HG02642 (cell line): ENCODE measurements at regions not wholly inside any gene's neighbourhood (a gene's known extent, or its start where the extent isn't known, plus 50 kb on each side); places are given as distances from the start of the nearest gene placed in this dataset.

ENCODE experiments used
- ATAC-seq: cut with Tn5 transposase; IDR thresholded peaks from one replicate; pipeline ENCODE4 v1.9.1; 2021; ENCODE audit warnings: mild to moderate bottlenecking; ENCODE audit not compliant: unreplicated experiment, poor library complexity

DNA sequence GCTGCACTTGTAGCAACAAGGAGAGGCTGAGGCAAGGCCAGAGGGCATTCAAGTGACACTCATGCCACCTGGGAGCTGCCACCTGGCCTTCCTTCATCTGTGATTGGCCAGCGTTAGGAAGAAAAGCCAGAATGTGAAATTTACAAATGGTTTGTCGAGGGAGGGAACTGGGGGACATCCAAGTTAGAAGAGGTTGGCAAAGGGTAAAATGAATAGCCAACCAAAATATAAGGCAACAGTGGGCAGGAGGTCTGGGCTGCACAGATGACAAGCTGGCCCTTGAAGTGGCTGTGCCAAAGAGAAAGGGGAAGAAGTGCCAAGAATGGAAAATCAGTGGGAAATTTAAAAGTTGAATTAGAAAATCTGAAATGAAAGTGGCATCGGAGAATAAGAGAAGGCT, 221.4 kb downstream of the C11orf91 start:
- no peak for ATAC-seq

DNA sequence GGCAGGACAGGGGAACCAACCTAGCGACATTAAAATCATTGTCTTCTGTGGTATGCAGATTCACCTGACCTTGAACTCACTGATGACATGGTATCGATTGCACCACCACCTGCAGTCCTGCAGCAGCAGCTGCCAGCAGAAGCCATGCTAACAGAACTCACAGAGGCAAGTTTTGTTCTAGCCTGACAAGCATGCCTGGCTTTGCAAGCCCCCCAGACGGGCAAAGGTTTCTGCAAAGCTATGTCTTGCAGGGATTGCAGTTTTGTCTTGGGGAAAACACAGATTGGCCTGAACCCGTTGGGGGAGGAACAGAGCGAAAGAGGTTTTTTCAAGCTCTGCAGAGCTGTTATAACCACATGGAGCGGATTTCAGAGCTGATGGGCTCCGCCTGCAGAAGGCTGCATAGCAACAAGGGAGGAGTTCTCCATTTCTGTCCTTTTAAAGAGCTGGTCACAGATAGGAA, 221.0 kb downstream of the HIPK3 start:
- no peak for ATAC-seq

DNA sequence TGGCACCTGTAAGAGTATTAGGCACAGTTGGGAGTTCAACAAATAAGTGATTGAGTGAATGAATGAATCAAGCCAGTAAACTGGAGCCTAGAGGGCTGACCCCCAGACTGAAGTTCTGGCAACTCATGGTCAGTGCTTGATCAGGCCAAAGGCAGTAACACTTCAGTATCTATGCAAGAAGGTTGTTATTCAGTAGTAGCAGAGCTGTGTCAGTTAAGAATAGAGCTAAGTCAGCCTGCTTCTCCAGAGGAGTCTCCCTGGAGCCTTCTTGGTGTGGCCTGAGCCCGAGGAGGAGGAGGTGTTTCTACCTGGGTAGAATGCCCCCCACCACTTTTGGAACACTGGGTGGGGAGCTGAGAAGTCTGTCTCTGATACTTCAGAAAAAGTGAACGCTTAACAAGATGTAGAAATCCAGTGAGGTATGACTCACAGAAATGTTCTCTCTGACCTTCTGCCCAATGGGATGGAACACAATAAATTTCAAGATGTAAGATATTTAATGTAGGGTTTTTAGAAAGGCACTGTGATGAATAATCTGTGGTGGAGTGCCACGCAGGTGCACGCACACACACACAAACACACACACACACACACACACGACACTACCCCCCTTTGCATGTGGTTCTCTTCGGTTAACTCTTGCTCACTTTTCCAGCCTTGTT, 219.9 kb downstream of the HIPK3 start:
- no peak for ATAC-seq

DNA sequence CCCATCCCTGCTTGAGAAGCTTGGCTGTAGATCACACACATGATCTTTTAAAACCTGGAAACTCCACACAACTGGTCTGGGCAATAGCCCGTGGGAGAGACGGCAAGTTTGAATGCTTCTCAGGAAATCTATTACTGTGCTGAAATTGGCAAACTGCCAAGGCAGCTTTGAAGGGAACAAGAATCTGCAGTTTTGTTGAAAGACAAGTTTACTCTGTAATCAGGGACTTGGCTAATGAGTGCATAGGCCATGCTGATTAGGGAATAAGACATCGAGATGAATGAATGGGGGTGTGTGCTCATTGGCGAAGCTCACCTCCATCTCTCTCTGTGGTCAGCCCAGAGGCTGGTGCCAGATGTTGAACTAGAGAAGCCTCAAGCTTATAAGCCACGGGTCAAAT, 218.8 kb downstream of the HIPK3 start:
- ATAC-seq = no peak

DNA sequence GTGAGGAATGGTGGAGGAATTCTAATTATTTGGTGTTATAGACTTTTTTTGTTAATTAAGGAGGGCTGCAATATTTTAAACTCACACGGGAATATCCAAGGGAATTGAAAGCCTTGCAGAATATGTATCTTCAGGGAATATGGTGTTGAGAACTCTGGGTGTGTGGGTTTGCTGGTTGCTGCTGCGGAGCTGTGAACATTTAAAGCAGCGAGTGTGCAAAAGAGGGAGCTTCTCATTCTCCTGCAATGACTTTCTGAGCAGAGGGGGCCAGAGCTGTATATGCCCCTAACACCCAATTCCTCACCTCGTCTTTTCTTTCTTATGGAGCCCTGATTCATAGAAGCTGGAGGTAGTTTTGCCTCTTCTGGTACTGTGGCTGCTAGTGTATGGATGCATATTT, 217.7 kb downstream of the HIPK3 start:
- ATAC-seq = no peak

DNA sequence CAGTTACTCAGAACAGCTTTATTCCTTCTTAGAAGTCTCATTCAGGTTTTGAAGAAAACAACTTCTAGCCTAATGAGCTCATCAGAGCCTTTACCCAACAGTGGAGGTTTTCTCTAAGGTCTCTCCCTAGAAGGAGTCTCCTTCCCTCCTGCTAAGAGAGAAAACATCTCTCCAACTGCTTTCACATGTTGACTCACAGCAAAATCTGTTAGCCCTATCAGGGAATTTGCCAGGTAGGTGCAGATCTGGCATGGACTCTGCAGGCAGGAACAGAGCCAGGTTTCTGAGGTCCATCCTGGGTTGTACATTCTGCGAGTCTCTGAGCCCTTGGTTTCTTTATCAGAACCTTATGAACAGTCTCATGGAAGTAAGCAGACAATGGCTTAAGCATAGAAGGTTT, 214.4 kb downstream of the HIPK3 start:
- no peak for ATAC-seq

DNA sequence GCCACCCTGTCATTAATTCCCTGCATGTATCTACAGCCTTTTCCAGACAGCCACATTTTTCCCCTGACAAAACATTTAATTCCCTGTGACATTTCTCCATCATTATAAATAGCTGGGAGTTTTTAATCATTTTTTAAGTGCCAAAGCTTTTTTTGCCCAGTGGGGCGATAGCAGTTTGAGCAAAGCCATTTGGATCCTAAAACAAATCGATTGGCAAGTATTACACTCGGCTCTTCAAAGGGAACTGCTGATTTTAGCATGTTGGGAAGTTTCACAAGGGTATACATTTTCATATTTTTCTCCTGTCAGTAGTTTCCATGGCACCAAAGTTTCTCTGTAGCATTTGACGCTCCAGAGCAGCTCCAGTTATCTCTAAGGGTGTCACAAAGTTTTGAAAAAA, 210.8 kb downstream of the HIPK3 start:
- ATAC-seq = no peak

DNA sequence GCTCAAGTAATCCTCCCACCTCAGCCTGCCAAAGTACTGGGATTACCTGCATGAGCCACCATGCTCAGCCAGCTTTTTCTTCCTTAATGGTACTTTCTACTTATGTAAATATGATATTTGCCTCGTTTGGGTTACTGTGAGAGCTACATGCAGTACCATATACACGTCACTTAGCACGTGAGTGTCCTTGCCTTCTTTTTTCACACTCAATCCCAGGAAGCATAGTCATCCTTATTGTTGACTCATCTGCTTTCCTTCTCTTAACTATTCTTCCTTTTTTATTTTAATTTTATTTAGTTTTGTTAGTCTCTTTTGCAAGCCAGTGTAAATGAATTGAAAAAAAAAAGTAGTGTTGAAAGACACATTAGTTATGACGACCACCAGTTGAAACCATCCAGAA, 205.9 kb downstream of the HIPK3 start:
- no peak for ATAC-seq

DNA sequence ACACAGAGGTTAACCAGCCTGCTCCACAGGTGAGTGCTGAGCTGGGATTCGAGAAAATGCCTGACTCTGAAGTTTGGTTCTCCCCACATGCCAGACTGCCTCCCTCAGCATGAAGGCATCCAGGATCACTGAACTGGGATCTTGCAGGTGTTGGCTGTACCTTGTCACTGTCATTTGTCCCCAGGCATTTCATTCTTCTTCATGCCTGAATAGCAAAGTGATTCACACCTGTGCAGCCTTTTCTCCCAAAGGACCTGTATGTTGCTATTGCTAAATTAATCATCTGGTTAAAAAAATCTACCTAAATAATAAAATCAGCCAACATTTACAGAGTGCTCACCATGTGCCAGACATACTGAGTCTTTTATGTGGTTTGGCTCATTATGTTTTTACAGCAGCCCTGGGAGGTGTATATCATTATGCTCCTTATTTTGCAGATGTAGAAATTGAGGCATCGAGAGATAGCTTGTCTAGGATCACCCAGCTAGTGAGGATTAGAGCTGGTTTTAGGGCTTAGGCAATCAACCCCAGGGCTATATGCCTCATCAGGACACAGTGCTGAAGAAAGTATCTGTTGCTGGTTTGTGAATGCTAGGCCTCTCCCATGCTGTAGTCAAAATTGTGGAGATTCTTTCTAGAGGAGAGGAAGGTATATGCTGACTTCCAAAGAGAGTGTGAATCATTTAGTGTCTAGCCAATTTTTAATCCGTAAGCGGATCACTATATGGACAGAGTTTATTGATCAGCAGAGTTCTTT, 204.4 kb downstream of the HIPK3 start:
- no peak for ATAC-seq

DNA sequence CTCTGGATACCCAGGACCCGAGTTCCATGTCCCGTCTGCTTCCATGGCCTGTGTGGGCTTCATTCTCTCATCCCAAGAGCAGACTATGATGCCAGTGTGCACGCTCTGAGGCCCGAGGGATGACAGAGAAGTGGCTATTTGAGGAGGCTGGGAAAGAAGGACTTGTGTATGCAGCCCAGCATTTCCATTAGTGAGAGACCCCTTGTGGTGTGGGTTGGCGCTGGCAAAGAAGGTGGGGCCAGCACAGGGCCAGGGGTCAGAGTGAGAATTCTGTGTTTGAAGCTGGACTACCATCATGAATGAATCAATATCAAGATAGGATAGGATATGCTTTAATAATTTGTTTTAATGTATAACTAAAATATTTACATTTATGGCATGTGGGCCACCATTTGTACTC, 200.8 kb downstream of the HIPK3 start:
- ATAC-seq = no peak

DNA sequence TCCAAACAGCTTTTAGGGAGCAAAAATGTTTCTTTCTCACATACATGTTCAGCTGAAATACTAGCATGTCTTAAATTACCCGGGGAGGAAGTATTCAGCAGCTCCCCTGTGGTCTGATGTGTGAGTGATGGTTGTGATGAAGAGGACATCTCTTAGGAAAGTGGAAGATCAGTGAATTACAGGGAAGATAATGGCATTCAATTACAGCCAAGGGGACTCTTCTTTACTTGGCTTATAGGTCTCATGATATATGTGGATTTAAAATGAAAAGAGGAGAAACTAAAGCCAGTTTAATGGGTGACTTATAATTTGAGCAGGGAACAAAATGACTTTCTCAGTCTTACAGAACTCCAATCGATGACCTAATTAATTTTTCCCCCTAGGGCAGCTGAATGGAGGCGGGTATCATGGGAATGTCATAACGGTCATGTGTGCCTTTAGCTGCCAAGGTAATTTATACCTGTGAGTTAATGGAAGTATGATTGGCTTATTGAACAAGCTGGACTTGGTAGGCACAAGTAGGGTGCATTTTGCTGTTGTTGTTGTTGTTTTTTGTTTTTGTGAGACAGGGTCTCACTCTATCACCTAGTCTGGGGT, 198.8 kb downstream of the HIPK3 start:
- no peak for ATAC-seq

DNA sequence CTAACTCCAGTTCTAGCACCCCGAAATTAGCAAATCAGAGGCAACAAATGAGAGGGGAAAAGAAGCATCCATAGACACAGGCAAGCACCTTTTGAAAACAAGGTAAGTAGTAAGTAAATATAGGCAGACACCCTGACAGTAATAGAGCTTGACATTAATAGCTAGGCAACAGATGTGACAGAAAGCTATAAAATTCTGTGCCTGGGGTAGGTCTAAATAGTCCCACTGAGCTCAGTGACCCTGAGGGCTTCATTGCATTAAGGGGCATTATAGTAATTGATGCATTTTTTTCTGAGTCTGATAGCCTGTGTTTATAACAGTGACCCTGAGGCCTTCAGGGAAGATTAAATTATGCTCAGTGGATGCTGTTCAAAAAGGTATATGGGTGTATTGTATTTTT, 197.1 kb downstream of the HIPK3 start:
- no peak for ATAC-seq

DNA sequence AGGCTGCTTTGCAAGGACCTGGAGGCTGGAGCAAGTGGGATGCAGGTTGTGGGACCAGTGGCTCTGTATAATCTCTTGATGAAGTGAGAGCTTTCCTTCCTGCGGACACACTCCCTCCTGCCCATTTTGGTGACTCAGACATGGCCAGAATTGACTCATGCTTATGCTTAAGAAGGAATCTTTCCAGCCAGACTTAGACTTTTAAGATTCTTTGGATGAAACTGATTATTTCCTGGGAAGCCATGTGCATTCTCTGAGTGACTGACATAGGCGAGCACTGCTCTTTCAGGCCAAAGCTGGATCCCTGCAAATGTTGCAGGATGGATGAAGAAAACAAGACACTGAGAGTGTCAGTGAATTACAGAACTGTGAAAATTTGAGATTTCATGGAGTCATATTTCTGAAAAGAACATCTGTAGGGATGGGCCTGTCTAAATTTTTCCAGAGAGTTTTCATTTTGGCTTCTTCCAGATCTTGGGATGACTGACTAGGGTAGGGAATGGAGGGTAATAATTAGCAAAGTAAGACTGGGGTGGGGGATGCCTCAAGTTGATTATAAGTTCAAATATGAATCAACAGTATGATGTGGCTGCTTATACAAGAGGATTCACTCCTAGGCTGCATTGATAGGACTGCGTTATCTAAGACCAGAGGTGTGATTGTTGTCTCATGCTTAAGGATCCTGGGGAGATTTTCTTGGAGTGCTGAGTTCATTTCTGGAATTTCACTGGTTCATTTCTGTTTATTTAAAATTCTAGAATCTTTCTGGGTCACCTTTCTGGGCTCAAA, 195.8 kb downstream of the HIPK3 start:
- no peak for ATAC-seq

DNA sequence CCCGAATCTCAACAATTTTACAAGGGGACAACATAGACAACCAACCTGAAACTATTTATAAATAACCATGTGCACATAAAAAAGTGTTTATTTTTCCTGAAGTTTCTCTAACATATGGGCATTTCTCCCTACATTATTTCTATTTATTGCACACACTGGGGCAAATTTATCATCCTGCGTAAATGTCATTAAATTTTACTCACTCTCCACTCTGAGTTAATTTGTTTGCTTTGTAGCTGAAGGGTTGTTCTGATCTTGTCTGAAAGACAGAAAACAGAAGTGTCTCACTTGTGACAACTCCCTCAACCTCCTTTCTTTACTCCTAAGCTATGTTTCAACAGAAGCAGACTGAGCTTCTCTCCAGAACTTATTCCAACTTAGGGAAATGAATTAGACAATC, 194.2 kb downstream of the HIPK3 start:
- no peak for ATAC-seq

DNA sequence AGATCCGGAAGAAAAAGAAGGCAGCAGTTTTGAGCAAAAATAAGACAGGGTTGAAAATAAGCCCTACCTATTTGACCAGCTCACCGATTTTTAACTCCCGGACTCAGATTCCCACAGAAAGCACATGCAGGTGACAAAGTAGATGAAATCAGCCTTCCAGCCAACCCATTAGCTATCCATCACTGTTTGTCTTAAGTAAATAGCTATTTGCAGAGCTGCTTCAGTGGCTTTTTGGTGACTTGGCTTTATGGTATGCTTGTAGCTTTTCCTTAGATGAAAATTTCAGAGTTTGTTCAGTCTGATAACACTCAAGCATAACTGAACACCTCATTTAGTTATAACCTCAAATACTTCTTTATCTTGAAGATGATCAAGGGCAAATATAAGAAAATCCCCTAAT, 192.6 kb downstream of the HIPK3 start:
- no peak for ATAC-seq

DNA sequence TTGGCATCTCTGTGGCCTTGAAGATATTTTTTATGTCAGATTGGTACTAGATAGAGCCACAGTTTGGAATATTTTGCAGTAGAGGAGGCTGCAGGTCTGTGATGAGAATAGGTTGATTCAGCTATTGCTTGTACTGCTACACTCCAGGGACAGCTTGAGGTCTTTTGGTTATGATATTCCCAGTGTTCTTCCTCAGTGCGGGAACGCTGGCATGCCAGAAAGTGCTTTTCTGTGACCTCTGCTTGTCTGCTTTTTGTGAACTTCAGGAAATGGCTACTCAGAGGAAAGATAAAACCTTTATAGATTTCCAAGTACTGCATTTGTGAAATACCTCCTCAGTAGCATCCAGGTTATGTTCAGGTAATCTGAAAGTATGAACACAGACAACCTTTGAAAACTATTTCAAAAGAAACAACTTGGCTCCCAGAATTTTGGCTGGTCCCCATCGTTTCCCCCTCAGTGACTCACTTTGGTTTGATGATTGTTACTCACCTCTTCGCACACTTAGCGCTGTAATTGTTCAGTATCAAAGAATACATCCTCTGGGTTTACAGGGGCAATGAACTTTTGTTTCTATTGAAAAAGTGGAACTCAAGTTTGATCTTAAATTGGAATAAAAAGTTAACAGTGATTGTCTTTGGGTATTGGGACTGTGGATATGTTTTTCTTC, 191.4 kb downstream of the HIPK3 start:
- ATAC-seq = no peak

DNA sequence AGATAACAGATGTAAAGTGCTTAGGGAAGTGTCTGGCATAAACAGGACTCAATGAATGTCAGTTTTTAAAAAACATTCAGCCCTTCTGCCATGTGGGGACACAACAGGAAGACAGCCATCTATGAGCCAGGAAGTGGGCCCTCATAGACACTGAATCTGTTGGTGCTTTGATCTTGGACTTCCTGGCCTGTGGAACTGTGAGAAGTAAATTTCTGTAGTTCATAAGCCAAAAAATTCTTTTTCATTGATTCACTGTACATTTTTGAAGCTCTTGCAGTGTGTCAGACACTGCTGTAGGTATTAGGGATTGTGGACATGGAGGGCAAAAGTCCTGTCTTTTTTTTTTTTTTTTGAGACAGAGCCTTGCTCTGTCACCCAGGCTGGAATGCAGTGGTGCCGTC, 188.6 kb downstream of the HIPK3 start:
- ATAC-seq = no peak

DNA sequence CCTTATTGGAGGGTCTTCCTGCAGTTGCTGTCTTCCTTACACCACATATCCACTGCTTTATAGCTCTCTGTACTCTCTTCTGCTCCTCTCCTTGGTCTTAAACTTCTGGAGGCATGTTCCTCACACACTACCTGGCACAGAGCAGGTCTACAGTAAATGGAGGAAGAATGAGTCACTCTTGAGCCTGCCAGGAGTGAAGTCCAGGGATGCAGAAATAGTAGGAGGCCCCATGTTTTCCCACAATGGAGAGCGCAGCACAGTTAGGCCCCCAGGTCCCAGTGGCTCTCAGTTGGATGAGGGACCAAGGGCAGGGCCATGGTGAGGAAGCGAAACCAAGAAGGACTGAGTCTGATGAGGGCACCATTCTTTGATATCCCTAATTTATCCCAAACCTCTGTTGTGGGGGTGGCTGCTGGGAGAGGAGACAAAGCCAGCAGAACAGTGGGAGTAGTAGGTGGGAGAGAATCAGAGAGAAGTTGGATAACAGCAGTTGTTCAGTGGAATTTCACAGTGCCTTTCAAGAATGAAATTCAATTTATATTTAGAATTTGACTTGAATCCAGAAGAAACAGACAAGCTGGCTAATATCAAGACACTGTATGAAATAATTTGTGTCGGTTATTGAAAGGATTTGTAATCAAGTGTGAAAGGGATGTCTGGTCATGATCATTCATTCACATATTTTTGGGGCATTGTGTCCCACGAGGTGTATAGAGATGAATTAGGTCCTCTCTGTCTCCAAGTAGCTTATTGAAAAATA, 187.8 kb downstream of the HIPK3 start:
- ATAC-seq = no peak

DNA sequence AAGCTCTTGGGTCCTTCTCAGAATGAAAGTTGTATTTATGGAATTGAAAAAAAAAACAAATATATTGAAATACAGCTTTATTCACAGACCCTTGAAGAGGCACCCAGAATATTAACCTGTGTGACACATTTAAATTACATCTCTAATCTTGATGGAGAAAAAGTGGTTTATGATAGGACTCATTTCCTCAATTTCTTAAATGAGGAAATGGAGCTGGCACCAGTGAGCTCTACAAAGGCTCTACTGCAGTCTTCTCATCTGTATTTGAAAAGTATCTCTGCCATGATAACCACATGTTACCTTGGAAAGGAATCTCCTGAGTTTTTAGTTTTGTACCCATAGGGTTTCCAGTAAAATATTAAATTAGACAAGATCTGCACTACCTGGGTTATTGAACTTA, 186.5 kb downstream of the HIPK3 start:
- ATAC-seq = no peak

DNA sequence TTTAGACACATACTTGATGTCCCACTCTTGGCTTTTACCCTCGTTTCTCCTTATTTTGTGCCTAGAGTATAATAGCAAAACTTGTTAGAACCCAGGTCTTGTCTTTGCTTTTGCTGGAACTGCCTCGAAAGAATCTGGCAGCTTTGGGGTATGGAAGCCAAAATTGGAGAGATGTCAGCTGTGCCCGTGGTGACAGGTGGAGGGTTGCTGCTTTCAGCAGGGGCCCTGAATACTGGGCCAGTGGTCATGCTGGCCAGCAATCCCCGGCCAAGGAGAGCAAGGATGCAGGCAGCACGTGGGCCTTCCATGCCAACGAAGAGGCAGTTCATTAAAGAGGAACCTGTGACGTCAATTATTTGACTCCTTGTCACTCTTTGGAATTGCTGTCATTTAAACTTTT, 181.1 kb downstream of the HIPK3 start:
- no peak for ATAC-seq
